Activated CD8-positive, alpha-beta memory T cell treated with anti-CD3 and anti-CD28 coated beads for 48 hours (primary cell): ENCODE measurements at regions not wholly inside any gene's neighbourhood (a gene's known extent, or its start where the extent isn't known, plus 50 kb on each side); places are given as distances from the start of the nearest gene placed in this dataset.
"Not testable (repeated sequence)": the region's sequence is repeated elsewhere in the genome, so short reads cannot be mapped to it uniquely, and the experiment has no call there.

ENCODE experiments used
- DNase-seq, 3 experiments: peaks; one replicate each; pipeline ENCODE4 v3.0.0-alpha.2; 2020; ENCODE audit warnings: low read depth in 2 of 3, low spot score in 2 of 3

DNA sequence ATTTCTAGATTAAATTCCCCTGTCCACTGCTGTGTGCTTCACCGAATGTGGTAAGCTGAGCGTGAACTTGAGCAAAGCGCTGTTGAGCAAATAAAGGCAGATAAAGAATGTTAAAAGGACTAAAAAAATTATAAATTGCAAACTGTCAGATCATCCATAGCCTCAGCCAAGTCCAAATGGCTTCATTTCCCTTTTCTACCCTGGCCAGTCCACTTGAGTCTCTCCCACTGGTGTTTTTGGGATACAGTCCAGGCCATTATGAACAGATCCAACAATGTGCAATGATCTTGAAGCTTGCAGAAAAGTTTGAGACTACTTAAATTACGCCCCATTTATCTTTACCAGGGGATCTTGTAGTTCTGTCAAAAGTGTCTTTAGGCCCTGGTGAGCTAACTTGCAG lies 254.6 kb upstream of the PIK3C3 start:
- no peak for DNase-seq

DNA sequence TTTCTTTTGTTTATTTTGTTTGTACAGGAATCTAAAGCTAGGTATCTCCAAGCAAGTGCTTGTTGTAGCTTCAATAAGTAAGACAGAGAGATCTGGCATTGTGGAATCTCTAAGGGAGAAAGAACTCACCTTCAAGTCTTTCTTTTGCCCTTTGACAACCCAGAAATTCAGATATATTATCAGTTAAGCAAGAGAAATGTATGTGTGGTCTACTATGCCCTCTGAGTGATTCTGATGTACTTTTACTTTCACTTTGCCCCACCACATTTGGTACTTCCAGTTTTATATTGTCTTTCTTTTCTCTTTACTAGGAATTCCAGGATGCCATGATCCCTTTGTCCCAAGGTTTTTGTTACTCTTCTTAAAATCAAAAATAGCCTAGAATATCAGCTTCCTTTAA lies 259.6 kb upstream of the PIK3C3 start:
- no peak for DNase-seq

DNA sequence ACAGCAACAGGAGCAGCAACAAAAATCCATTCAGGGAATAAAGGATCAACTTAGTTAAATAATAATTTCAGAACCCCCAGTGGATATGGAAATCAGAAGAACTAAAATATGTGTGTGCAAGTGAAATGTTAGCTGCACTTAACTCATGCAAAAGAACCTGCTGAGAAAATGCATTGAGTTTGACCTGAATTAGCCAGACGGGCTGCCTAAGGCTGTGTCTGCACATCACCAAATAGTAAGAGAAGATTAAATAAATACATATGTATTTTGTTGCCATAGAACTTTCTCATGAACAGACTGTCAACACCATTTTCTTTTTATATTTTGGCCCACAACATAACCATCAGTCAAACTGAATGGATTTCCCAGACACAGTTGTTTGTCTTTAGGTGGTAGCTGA lies 262.0 kb upstream of the PIK3C3 start:
- no peak for DNase-seq

DNA sequence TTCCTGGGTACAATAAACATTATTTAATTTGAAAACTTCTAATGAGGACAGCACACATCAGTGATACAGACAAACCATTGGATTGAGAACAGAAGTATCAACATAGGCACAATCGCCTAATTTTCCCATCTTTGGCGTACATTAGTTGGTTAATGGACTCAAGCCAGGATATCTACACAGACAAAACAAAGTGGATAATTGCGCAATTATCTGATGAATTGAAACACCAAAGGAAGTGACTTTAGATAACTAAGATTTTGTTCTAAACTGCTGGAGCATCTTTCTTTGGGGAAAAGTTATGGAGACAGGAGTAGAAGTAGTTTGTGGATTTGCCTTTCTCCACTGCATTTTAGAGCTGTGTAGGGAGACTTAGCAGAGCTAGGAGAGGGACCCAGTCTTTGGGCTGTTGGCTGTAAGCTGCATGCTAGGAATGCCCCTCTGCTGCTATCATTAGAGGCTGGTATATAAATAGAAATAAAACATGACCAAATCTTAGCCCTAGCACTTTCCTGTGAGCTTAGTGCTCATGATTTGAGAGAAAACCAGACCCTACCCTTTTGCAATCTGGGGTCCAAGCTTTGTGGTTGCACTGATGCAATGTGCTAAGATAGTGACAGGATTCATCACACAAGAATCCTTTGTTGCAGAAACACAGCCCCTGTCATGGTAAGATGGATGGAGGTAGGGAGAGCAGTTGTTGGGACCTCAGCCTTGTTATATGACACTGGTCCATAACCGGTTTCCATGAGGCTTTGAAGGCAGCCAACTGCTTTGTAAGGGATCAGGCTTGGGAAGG lies 264.5 kb upstream of the PIK3C3 start:
- DNase-seq: no peak

DNA sequence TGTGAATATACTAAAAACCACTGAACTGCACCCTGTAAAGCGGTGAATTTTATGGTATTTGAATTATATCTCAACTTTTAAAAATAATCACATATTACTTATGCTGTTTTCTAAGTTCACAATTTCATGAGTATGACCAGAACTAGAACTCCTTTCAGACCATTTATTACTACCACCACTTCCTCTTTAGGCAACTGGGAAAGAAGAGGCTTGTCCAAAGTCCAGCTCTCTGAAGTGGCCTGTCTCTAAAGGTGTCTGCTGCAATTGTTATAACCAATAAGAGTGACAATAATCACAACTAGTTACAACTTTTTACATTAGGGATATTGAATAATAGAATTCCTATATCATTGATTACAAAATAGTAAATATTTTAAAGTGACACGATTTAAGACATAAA lies 267.9 kb upstream of the PIK3C3 start:
- DNase-seq: no peak

DNA sequence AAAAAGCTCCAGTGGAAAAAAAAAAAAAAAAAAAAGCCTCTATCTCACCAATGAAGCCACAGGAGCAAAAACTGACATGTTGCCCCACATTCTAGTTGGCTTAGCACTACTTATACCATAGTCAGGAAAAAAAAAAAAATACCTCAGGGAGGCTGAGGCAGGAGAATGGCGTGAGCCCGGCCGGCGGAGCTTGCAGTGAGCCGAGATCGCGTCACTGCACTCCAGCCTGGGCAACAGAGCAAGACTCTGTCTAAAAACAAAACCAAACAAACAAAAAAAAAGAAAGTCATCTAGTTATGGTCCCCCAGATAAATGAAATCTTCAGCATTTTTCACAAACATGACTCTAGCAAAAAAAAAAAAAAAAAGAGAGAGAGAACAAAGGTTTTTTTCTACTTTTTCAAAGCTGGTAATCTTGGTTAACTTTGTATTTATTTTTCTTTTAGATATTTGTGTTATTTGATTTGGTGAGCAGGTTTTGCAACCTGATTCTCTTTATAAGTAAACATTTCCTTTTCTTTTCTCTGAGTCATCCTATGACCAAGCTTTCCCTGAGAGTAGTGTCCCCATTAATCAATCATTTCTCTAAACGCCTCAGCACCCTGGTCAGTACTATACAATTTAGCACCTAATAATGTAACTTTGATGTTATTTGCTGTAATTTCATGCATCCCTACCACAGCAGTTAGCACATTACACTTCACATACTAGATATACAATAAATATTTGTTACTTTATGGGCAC lies 273.7 kb upstream of the PIK3C3 start:
- DNase-seq: no peak

DNA sequence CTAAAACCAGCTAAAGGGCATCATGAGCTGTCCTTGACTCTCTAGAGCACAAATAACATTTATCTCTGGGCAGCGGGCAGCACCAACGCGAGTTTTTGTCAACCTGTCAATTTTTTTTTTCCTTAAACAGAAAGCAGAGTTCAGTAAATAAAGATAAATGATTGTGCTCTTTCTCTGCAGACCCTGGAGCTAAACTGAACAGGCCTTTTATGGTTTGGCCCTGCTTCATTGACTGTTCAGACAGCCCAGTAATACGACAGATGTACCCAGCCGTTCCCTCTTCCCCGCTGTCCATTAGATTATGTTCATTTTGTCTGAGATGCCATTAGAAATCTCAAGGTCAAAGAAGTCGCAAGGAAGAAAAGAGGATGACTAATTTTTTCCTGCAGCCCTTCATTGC lies 280.5 kb upstream of the PIK3C3 start:
- DNase-seq: no peak

DNA sequence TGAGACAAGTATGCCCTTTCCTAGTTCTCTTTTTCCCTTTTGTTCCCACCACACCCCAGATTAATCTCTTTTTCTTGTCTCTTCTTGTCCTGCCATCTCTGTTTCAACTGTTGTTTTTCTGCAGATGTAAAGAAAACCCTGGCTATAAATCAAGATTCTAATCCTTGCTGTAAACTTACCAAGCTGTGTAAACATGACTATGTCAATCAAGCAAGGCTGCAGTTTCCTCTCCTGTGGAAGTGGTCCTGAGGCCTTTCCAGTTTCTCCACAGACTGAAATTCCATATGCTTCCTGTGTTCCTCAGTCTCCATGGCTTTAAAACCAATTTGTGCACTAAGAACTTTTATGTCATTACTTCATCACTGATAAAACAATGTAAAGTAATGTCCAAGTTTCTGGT lies 288.8 kb upstream of the PIK3C3 start:
- no peak for DNase-seq

DNA sequence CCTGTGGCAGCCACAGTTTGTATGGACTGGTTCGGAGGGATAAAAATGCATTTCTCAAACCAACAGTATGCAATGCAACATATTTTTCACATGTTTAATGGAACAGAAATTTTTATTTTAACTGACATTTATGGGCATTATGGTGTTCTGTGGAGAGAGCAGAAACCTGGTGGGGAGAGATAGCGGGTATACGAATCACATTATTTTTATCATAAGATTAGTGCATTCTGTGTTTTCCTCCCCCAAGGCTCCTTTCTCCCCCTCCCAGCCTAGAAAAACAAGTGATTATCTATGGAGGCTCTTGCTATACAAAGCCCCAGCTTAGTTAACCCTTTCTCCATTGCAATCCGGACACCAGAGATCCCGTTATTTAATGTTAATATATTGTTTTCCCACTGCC lies 289.8 kb upstream of the PIK3C3 start:
- no peak for DNase-seq

DNA sequence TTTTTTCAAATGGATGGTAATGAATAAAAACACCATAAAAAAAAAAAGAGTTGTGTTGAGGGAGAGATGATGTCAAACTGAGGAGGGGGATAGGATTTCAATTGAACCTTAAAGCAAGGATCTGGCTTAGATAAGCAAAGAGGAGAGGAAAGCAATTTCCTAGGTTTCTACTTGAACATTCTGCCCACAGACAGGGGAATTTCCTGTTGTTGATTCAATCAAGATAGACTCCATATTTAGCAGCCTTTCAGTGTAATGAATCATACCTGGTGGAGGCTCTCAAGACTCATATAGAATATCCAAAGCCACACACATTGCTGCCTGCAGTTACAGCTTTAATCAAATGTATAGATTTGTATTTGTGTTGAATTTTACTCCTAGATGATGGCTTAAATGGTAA lies 294.4 kb upstream of the PIK3C3 start:
- no peak for DNase-seq

DNA sequence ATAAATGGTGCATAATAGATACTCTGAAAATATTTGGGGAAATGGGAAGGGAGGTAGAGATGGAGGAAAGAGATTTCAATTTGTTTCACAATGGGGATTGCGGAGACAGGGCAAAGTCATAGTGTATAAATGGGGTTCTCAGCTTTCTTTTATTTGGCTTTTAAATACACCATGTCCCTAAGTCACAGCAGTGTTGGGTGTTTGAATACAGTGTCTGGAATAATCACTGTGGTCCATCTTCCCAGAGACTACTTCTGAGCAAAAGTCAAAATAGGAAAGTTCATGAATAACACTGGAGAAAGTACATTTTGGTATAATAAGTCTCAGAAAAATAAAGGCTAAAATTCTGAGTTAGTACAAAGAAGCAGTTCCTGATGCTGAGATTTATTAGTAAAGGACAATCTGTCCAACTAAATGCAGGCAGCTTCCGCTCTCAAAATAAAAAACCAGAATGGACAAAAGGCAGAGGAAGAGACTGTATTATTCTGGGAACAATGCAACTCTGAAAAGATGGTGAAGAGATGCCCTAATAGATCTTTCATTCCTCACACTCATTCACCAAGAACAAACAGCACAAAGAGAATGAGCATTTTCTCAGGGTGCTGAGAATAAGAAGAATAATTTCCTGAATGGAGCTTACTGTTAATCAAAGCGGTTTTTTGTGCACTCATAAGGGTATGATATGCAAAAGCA lies 295.4 kb upstream of the PIK3C3 start:
- no peak for DNase-seq

DNA sequence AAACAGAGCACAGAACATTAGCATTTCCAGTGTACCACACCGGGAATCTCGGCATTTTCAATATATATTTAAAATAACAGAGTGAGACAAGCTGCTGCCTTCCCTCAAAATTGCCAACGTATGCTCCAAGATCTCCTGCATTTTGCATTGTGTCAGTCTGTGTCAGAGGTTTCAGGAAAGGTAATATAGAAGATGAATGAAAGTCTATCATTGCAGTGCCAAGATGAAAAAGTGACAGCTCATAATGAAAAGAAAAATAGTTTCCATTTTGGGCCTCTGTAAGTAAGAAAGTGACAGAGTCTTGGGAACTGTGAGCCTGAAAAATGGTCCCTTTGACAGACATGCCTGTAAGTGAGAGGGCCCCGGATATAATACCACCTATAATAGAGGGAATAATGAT lies 297.8 kb upstream of the PIK3C3 start:
- DNase-seq: no peak

DNA sequence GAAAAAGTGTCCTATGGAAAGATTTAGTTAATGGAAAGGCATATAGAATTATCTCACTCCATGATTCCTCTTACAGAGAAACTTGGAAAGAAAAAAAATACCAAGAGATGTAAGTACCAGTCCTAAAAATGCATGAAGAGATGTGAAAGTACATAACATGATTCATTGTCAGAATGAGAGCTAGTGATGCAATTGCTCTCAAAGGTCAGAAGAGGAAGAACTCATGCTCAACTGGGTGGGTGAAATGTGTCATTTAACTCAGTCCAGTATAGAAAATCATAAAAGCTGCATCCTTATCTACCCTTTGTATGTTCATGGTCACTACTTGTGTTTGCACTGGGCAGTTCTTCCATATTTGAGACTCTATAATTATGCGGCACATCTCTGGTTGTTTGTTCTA lies 300.0 kb upstream of the PIK3C3 start:
- DNase-seq: no peak

DNA sequence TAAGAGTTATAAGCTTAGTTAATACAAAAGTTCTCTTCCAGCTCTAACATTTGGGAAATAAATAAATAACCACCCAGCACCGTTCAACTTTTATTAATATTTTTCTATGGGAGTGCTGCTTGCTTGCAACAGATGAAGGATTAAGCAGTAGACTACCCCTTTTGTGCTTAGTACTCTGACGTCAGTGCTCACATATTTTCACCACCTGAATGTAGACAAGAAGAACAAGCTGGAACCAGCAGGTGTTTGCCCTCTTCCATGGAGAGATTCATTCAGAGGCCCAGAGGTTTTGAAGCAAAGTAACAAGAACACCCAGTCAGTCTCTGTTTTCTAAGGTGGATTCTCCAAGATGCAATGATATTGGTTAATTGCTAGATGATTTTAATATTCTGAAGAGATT lies 307.1 kb upstream of the PIK3C3 start:
- DNase-seq: no peak

DNA sequence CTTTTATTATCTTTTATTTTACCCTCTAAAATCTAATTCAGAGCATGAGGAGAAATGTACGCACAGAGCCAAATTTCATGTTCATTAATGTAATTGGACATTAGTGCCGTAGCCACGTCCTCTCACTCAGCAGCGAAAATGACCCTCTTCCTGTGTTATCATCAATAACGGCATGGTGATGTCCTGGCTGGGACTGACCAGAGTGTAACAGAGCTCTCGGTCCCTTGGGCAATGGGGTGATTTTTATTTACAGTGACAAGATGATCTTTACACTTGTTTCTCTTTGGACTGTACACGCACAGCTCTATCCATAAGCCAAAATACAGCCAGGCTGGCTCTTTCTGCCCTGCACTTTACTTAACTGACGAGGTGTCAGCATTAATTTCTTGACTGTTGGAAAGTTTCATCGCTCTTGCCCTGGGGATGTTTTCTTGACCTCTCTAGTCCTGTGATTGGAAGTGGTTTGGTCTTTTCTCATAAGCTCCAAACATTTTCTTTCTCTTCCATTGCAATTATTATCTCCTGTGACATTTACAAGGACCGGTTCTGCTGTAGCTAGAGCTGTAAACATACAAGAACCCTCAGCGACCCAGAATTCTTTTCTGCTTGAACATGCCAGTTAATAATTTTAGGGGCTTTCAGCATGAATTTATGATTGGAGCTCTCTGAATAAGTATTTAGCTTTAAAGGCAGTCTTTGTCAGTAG lies 308.0 kb upstream of the PIK3C3 start:
- DNase-seq: no peak

DNA sequence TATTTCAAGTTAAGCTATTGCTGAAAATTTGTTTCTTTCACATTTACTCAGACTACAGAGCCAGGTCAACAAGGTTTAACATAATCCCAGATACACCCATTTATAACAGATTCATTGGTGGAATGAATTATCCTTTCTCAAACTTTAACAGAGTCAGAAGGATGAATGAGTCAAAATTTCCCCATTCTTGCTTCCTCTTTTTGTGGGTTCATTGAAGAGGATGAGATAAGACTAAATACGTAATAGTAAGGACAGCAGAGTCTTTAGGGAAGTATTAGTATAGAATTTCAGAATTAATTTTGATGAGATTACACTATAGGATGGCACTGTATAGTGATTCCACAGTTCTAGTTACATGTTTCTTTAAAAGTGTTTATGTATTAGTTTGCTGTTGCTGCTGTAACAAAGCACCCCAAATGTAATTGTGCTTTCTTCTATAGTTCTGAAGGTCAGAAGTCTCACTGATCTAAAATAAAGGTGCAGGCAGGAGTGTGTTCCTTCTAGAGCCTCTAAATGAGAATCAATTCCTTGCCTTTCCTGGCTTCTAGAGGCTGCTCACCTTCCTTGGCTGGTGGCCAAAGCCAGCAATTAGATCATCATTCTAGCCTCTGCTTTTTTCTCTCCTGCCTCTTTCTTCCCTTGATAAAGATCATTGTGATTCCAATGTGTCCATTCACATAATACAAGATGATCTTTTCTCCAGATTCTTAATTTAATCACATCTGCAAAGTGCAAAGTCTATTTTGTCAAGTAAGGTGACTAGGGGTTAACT lies 309.3 kb upstream of the PIK3C3 start:
- DNase-seq: no peak

DNA sequence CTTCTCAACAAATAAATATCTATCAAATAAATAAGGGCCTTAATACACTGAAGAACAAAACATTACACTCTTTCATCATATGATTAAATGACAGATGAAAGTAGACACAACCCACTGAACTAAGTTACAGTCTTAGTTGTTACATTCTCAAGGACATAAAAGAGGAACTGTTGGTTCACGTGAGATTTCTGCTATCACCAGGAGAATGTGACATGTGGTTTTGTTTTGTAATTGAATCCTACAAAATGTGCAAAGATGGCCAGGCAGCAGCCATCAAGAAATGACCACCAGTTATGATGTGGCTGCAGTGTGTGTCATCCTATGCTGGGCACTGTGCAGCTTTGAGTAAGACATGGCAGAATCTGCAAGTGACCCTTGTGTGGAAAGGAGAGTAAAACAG lies 310.6 kb upstream of the PIK3C3 start:
- no peak for DNase-seq

DNA sequence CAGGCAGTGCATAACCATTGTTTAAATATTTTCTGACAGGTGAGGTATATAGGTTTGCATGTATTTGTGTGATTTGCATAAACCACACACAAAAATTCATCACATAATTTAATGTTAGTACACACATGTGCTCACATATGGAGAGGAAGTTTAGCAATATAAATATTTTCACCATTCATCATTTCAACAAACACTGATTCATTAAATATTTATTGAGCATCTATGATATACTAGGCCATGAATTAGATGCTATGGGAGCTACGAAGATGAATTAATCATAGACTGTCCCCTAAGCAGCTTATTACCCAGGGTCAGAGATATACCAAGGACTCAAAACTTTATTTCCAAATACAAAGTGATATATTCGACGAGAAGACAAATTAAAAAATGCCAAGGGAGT lies 311.6 kb upstream of the PIK3C3 start:
- DNase-seq: no peak

DNA sequence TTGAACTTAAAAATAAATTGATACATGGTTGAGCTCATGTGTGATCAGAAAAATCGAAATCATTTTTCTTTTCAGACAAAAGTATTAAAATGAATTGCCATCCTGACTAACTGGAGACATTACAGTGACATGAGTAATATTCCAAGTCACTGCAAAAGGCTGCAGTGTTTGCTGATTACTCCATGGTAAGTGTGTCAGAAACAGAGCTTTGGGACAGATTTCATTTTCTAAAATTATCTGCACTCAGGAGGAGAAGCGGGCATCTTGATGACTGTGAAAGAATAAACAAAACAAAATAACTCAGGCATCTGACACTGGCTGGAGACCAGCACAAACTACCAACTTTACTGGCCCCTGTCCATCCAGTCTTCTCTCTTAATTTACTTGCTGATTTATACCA lies 312.3 kb upstream of the PIK3C3 start:
- no peak for DNase-seq

DNA sequence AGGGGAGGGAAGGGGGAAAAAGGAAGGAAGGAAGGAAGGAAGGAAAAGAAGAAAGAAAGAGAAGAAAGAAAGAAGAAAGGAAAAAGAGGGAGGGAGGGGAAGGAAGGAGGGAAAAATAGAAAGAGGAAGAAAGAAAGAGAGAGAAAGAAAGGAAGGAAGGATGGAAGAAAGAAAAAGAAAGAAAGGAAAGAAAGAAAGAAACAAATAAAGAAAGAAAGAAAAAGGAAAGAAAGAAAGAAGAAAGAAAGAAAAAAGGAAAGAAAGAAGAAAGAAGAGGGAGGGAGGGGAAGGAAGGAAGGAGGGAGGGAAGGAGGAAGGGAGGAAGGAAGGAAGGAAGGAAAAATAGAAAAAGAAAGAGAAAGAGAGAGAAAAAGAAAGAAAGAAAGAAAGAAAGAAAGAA lies 315.8 kb upstream of the PIK3C3 start:
- DNase-seq: no peak

DNA sequence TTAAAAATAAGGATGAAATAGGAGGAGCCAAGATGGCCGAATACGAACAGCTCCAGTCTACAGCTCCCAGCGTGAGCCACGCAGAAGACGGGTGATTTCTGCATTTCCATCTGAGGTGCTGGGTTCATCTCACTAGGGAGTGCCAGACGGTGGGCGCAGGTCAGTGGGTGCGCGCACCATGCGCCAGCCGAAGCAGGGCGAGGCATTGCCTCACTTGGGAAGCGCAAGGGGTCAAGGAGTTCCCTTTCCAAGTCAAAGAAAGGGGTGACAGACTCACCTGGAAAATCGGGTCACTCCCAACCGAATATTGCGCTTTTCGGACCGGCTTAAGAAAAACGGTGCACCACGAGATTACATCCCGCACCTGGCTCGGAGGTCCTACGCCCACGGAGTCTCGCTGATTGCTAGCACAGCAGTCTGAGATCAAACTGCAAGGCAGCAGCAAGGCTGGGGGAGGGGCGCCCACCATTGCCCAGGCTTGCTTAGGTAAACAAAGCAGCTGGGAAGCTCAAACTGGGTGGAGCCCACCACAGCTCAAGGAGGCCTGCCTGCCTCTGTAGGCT lies 323.2 kb upstream of the PIK3C3 start:
- DNase-seq: not testable (repeated sequence)
